ENCODE measurements at regions not wholly inside any gene's neighbourhood (a gene's known extent, or its start where the extent isn't known, plus 50 kb on each side); places are given as distances from the start of the nearest gene placed in this dataset.

- no peak for TF ChIP-seq CTCF (IDR thresholded peaks at IDR 0.05)
- no peak for TF ChIP-seq POLR2A (IDR thresholded peaks at IDR 0.05)
These were observed 211.4 kb downstream of the ERMARD start for GRCh38 chr6:169962604-169963469.

Measured in testis (tissue), 2 donors.